ENCODE measurements at regions not wholly inside any gene's neighbourhood (a gene's known extent, or its start where the extent isn't known, plus 50 kb on each side); places are given as distances from the start of the nearest gene placed in this dataset.

- H3K27me3 ChIP-seq (ENCODE audit: control insufficient read depth, insufficient read depth, low read length) = no peaks in the 10 kb centered on the region
- H3K27ac ChIP-seq (ENCODE audit: low read depth in 2 of 2, low read length in 2 of 2) = no peak overlapping the region
- no peaks in the 10 kb centered on the region for H3K9me3 ChIP-seq (ENCODE audit: control insufficient read depth in 2 of 3, insufficient read depth in 1 of 3, low read length in 3 of 3)
- H3K4me3 ChIP-seq (ENCODE audit: low read length in 3 of 3) = no peak overlapping the region
- no peaks in the 10 kb centered on the region for H3K36me3 ChIP-seq (ENCODE audit: control insufficient read depth in 2 of 3, insufficient read depth in 3 of 3, low read length in 3 of 3)
- FAIRE-seq (no peak), DNase-seq (no peak)
- no peak overlapping the region for H3K9ac ChIP-seq (ENCODE audit: low read length in 3 of 3)
- TF ChIP-seq CTCF (IDR thresholded peaks at IDR 0.05; ENCODE audit: borderline replicate concordance, extremely low read depth, insufficient read depth) = no peak
- intact Hi-C loops (cut with DNase I) = no loop called here
- H3K4me1 ChIP-seq (ENCODE audit: control insufficient read depth in 2 of 3, insufficient read depth in 2 of 3, low read depth in 1 of 3, low read length in 3 of 3) = no peaks in the 10 kb centered on the region
Observed at GRCh38 chr2:83630351-83630750, 828.7 kb downstream of the SUCLG1 start.

GRCh38 chr2:83615511-83615910 is 843.6 kb downstream of the SUCLG1 start:
- intact Hi-C loops (cut with DNase I) = no loop called here
- no peak for FAIRE-seq
- no peak for TF ChIP-seq CTCF (IDR thresholded peaks at IDR 0.05; ENCODE audit: borderline replicate concordance, extremely low read depth, insufficient read depth)

DNA sequence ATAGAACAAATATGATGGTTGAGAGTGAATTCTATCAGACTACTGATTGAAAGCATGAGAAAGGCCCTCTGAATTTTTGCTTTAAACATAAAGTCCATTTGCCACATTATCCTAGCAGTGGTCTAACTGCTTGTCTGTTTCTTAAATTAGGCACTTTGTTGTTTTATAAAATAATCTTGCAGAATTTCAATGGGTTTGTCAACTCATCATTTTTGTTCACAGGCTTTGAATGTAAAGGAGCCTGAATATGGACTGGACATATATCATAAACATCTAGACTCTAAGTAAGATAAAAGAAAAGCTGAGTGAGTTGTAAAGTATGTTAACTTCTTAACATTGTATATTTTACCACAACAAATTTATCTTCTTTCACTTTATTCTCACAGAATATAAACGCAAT is 845.9 kb downstream of the SUCLG1 start:
- FAIRE-seq (no peak), DNase-seq (no peak)
- no peak overlapping the region for H3K9ac ChIP-seq (ENCODE audit: low read length in 3 of 3)
- no peaks in the 10 kb centered on the region for H3K36me3 ChIP-seq (ENCODE audit: control insufficient read depth in 2 of 3, insufficient read depth in 3 of 3, low read length in 3 of 3)
- no peak for TF ChIP-seq CTCF (IDR thresholded peaks at IDR 0.05; ENCODE audit: borderline replicate concordance, extremely low read depth, insufficient read depth)
- intact Hi-C loops (cut with DNase I) = no loop called here
- no peaks in the 10 kb centered on the region for H3K27me3 ChIP-seq (ENCODE audit: control insufficient read depth, insufficient read depth, low read length)
- H3K4me3 ChIP-seq (ENCODE audit: low read length in 3 of 3) = no peak overlapping the region
- no peak overlapping the region for H3K27ac ChIP-seq (ENCODE audit: low read depth in 2 of 2, low read length in 2 of 2)
- no peaks in the 10 kb centered on the region for H3K4me1 ChIP-seq (ENCODE audit: control insufficient read depth in 2 of 3, insufficient read depth in 2 of 3, low read depth in 1 of 3, low read length in 3 of 3)
- H3K9me3 ChIP-seq (ENCODE audit: control insufficient read depth in 2 of 3, insufficient read depth in 1 of 3, low read length in 3 of 3) = no peaks in the 10 kb centered on the region

More at GRCh38 chr2:83615511-83615910, 843.6 kb downstream of the SUCLG1 start:
- Histone ChIP-seq H3K9ac (ENCODE audit: low read length in 3 of 3) (no peak overlapping the region), H3K4me1 (ENCODE audit: control insufficient read depth in 2 of 3, insufficient read depth in 2 of 3, low read depth in 1 of 3, low read length in 3 of 3) (no peaks in the 10 kb centered on the region), H3K27ac (ENCODE audit: low read depth in 2 of 2, low read length in 2 of 2) (no peak overlapping the region), H3K27me3 (ENCODE audit: control insufficient read depth, insufficient read depth, low read length) (no peaks in the 10 kb centered on the region), H3K9me3 (ENCODE audit: control insufficient read depth in 2 of 3, insufficient read depth in 1 of 3, low read length in 3 of 3) (no peaks in the 10 kb centered on the region), H3K4me3 (ENCODE audit: low read length in 3 of 3) (no peak overlapping the region), H3K36me3 (ENCODE audit: control insufficient read depth in 2 of 3, insufficient read depth in 3 of 3, low read length in 3 of 3) (no peaks in the 10 kb centered on the region)
- DNase-seq = no peak

DNA sequence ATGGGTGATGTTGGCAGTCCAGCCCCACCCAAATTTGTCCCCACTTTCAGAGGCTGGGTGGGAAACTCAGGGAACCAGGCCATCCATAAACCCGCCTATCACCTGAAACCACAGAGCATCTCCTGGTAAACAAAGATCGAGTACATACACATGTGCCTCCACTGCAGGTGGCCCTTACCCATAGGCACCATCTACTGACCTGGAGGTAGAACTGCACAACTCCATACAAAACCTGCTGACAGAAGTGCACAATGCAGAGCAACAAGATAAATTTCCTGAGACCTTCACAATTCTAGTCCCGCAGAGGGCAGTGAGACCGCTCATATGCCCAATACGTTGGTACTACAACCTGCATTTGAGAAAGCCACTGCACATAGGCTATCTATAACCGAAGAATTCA is 856.3 kb downstream of the SUCLG1 start:
- no peaks in the 10 kb centered on the region for H3K9me3 ChIP-seq (ENCODE audit: control insufficient read depth in 2 of 3, insufficient read depth in 1 of 3, low read length in 3 of 3)
- H3K4me1 ChIP-seq (ENCODE audit: control insufficient read depth in 2 of 3, insufficient read depth in 2 of 3, low read depth in 1 of 3, low read length in 3 of 3) = no peaks in the 10 kb centered on the region
- H3K27ac ChIP-seq (ENCODE audit: low read depth in 2 of 2, low read length in 2 of 2) = no peak overlapping the region
- no peak for DNase-seq
- no peaks in the 10 kb centered on the region for H3K27me3 ChIP-seq (ENCODE audit: control insufficient read depth, insufficient read depth, low read length)
- H3K36me3 ChIP-seq (ENCODE audit: control insufficient read depth in 2 of 3, insufficient read depth in 3 of 3, low read length in 3 of 3) = no peaks in the 10 kb centered on the region
- TF ChIP-seq CTCF (IDR thresholded peaks at IDR 0.05; ENCODE audit: borderline replicate concordance, extremely low read depth, insufficient read depth) = no peak
- FAIRE-seq = no peak
- no peak overlapping the region for H3K4me3 ChIP-seq (ENCODE audit: low read length in 3 of 3)
- H3K9ac ChIP-seq (ENCODE audit: low read length in 3 of 3) = no peak overlapping the region
- intact Hi-C loops (cut with DNase I) = no loop called here
